B cell (primary cell): ENCODE measurements at regions not wholly inside any gene's neighbourhood (a gene's known extent, or its start where the extent isn't known, plus 50 kb on each side); places are given as distances from the start of the nearest gene placed in this dataset.

Source experiments
- EZH2 ChIP-seq: IDR thresholded peaks from 2 replicates; pipeline ENCODE4 v1.6.1; 2012; ENCODE audit warnings: borderline replicate concordance, low read depth, mild to moderate bottlenecking, moderate library complexity, low read length; ENCODE audit not compliant: insufficient read depth, poor library complexity, severe bottlenecking
- TF ChIP-seq, protein P1 (sequence below): fragments of 200-600 bp; IDR thresholded peaks from one replicate; pipeline ENCODE4 v1.8.0; 2022; ENCODE audit warnings: antibody characterized with exemption, mild to moderate bottlenecking

GRCh38 chr13:69567514-69567913 is 540.1 kb upstream of the ATXN8OS start:
- TF ChIP-seq, protein P1, sequence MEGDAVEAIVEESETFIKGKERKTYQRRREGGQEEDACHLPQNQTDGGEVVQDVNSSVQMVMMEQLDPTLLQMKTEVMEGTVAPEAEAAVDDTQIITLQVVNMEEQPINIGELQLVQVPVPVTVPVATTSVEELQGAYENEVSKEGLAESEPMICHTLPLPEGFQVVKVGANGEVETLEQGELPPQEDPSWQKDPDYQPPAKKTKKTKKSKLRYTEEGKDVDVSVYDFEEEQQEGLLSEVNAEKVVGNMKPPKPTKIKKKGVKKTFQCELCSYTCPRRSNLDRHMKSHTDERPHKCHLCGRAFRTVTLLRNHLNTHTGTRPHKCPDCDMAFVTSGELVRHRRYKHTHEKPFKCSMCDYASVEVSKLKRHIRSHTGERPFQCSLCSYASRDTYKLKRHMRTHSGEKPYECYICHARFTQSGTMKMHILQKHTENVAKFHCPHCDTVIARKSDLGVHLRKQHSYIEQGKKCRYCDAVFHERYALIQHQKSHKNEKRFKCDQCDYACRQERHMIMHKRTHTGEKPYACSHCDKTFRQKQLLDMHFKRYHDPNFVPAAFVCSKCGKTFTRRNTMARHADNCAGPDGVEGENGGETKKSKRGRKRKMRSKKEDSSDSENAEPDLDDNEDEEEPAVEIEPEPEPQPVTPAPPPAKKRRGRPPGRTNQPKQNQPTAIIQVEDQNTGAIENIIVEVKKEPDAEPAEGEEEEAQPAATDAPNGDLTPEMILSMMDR, result no peak
- TF ChIP-seq EZH2, result no peak
